GM19372 (cell line): ENCODE measurements at regions not wholly inside any gene's neighbourhood (a gene's known extent, or its start where the extent isn't known, plus 50 kb on each side); places are given as distances from the start of the nearest gene placed in this dataset.
"Not testable (repeated sequence)": the region's sequence is repeated elsewhere in the genome, so short reads cannot be mapped to it uniquely, and the experiment has no call there.

Source experiments
- ATAC-seq: cut with Tn5 transposase; IDR thresholded peaks from one replicate; pipeline ENCODE4 v1.9.1; 2021; ENCODE audit warnings: mild to moderate bottlenecking, low read depth, moderate library complexity; ENCODE audit not compliant: unreplicated experiment

DNA sequence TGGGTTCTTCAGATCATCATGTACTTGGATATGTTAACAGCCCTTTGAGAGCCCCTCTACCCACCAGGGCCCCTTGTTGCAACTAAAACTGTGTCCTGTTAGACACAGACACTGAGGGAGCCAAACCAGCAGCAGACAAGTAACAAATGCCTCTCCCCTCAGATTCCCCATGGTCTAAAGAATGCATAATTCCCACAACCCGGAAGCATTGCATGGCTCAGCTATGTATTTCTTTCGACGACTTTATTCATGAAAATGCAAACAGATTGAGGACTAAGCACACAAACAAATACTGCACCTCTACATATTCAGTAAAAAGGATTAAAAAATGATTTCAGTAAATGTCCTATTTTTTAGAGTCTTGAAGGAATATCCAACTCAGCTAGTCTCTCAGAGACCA, 70.1 kb upstream of the HECW1 start:
- ATAC-seq, result no peak

DNA sequence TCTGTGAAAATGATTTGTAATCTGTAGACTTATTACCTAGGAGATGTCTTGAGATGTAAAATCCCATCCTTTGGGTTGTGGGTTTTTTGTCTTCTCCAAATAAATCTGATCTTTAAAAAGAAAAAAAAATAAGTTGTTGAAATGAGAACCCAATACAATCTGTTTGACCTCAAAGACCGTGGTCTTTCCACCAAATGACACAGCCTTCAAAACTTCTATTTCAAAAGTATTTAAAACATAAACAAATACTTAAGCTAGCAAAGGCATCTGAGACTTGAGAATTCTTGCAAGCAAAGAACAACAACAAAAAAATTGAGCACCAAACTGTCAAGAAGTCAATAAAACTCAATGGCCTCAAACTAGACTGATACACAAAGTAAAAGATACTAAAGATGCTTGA, 67.9 kb upstream of the HECW1 start:
- no peak for ATAC-seq

DNA sequence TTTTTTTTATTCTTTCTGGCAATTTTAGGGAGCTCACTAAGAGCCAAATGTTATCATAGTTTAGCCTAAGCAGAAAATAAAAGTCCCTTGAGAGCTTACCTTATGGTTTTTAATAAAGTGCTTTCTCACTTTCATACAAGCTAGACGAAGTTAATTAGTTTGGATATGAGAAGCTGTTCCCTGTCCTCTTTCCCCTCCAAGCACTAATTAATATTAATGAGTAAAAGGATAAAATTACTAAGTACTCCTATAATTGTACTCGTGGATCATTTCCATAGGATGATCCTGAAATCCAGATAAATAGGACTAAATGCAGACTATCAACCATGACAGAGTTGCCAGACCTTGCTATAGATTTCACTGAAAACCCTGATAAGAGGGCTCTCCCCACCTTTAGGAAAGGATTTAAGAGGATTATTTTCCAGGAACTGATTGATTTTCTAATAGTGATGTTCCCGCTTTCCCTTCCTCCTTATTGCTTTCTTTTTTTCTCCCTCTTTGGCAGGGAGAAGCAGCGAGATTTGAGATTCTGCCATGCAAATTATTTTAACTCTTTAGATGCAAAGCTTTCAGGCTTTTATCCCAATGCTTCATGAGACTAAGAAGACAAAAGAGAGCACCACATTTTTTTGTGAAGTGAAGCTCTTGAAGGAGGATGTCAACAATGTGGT, 58.3 kb upstream of the HECW1 start:
- ATAC-seq, result no peak

DNA sequence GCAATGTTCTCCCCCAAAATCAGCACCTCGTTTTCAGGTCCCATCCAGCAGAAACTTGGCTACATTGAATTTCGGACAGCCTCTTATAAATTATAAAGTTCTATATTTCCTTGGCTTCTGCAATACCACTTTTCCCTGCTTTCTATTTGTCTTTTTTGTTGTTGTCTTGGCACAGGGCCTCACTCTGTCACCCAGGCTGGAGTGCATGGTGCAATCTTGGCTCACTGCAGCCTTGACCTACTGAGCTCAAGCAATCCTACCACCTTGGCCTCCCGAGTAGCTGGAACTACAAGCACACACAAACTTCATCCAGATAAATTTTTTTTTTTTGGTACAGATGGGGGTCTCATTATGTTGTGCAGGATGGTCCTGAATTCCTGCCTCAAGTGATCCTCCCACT, 55.3 kb upstream of the HECW1 start:
- no peak for ATAC-seq

DNA sequence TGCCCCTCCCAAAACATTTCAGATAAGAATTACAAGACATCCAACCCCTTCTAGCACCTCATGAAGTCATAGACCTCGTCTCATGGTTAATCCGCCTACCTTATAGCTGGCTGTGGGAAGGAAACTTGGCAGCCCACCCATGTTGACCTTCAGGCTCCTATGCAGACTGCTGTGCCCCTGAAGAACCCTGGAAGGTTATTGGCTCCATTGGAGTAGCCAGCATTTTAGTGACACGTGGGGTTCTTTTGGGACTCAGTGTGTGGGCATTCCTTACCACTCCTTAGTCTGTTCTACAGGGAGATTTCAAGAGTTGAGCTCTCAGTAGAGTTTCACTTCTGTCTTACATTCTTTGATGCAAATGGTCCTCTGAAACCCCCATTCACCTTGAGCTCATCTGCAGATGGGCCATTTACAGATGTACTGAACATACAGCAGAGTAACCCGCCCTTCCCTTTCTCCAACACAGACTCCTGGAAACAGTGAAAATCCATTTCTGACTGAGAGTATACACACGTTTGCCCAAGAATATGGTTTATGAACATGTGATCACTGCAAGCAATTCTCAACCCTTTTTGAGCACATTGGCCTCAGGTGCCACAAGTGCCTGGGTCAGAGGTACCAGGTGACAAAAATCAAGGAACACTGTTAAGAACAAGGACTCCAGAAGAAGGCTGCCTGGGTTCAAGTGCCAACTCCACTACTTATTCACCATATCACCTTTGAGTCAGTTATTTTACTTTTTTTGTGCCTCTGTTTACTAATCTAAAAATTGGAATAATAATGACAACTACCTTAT, 54.0 kb upstream of the HECW1 start:
- peak; percentile 59 for ATAC-seq

DNA sequence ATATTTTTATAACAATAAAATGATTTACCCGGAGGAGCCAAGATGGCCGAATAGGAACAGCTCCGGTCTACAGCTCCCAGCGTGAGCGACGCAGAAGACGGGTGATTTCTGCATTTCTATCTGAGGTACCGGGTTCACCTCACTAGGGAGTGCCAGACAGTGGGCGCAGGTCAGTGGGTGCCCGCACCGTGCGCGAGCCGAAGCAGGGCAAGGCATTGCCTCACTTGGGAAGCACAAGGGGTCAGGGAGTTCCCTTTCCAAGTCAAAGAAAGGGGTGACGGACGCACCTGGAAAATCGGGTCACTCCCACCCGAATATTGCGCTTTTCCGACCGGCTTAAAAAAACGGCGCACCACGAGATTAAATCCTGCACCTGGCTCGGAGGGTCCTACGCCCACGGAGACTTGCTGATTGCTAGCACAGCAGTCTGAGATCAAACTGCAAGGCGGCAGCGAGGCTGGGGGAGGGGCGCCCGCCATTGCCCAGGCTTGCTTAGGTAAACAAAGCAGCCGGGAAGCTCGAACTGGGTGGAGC, 53.3 kb upstream of the HECW1 start:
- not testable (repeated sequence) for ATAC-seq
